ENCODE measurements at regions not wholly inside any gene's neighbourhood (a gene's known extent, or its start where the extent isn't known, plus 50 kb on each side); places are given as distances from the start of the nearest gene placed in this dataset.

DNA sequence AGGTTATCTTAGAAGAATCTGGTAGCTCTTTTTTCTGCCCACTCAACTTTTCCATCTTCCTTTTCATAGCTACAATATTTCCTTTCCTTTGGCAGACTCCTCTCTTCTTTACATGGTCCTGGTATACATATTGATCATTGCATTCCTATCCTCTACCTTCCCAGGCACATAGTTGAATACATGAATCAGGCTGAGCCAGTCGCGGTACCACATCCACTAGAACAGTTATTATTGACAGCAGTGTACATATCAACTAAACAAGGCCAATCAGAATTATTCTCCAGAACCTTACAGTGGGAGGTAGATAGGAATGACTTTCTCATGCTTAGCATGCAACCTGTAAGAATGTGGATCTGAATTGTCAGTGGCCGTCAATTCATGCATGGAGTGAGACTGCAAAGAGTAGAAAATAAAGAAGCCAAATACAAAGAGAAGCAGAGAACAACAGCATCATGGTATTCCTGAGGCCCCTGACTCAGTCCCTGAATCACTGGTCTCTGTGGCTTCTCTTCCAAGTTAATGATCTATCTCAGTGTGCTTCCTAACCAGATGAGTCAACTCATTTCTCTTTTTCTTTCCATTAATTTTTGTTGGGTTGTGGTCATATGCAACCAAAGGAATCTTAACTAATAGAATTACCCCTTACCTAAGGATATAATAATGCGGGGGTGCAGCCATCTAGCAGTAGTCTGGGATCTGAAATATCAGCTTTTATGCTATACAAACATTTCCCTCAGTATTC lies 60.9 kb upstream of the DCBLD2 start:
- no peak for TF ChIP-seq CTCF (IDR thresholded peaks at IDR 0.05)
- TF ChIP-seq POLR2AphosphoS5 (IDR thresholded peaks at IDR 0.05): no peak
- TF ChIP-seq EP300 (IDR thresholded peaks at IDR 0.05): no peak
- no peak for TF ChIP-seq POLR2A (IDR thresholded peaks at IDR 0.05)

Measured in sigmoid colon (tissue), 4 donors.